Epithelial cell of proximal tubule (primary cell): ENCODE measurements at regions not wholly inside any gene's neighbourhood (a gene's known extent, or its start where the extent isn't known, plus 50 kb on each side); places are given as distances from the start of the nearest gene placed in this dataset.

Experiments
- DNase-seq: peaks from one replicate; pipeline ENCODE4 v3.0.0-alpha.2; 2011; ENCODE audit warnings: low read depth
- H3K4me3 ChIP-seq: 2 replicates; pipeline ENCODE4 v1.5.1; 2011; ENCODE audit warnings: low read depth, mild to moderate bottlenecking, low read length
- TF ChIP-seq, protein P1 (sequence below): conservative IDR thresholded peaks from 2 replicates; pipeline ENCODE4 v1.5.1; 2012; ENCODE audit warnings: low read depth, mild to moderate bottlenecking, low read length

DNA sequence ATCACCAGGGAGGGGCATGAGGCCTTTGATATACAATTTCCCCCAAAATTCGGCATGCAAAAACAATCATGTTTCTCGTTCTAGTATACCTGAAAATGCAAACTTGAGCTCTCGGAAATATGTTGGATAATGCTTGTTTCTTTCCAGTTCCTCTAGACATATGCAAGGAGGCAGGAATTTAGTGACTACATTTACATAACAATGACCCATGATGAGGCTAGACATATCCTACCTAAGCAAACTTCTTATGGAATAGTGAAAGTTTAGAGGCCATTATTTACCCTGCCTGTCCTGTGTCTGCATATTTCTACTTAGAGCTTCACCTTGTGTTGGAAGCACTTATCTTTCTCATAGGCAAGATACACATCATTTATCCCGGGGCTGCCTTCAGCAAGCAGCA, 514.6 kb downstream of the KCNJ2 start:
- no peak for DNase-seq
- TF ChIP-seq, protein P1, sequence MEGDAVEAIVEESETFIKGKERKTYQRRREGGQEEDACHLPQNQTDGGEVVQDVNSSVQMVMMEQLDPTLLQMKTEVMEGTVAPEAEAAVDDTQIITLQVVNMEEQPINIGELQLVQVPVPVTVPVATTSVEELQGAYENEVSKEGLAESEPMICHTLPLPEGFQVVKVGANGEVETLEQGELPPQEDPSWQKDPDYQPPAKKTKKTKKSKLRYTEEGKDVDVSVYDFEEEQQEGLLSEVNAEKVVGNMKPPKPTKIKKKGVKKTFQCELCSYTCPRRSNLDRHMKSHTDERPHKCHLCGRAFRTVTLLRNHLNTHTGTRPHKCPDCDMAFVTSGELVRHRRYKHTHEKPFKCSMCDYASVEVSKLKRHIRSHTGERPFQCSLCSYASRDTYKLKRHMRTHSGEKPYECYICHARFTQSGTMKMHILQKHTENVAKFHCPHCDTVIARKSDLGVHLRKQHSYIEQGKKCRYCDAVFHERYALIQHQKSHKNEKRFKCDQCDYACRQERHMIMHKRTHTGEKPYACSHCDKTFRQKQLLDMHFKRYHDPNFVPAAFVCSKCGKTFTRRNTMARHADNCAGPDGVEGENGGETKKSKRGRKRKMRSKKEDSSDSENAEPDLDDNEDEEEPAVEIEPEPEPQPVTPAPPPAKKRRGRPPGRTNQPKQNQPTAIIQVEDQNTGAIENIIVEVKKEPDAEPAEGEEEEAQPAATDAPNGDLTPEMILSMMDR = no peak

DNA sequence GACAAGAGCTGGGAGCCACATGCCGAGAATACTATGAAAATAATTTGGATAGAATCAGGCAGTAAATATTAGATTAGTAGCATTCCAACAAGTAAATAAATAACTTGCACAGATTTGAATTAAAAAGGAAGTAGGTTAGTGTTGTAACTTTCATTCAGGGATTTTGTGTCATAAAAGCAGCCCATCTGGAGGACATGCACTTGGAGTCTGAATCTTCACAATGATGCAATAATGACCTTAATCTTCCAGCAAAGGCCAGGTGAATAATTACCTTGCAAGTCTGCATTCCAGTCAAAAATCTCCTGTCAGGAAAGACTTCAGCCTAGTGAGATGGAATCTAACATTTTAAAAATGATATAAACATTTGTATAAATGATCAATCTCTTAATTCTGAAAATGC, 518.1 kb downstream of the KCNJ2 start:
- TF ChIP-seq, protein P1 = no peak
- DNase-seq = peak; percentile 67
- H3K4me3 ChIP-seq = no peak overlapping the region

More for the DNA sequence above, 514.6 kb downstream of the KCNJ2 start:
- no peak overlapping the region for H3K4me3 ChIP-seq

DNA sequence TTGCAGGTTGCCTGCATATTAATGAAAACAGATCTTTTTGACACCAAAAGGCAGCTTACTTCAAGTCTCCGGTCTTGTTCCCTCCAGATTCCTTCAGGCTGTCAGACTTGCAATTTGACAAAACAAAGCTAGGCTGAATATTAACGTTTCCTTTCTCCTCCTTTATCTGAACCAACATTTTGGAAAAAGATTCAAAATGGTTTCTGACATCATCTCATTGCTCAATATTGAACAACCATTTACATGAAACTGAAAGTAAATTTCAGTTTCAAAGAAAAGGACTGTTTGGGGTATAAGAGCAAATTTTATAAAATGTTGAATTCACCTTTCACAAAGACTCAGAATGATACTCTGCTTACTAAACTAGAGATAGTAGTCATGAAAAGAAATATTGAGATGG, 521.8 kb downstream of the KCNJ2 start:
- TF ChIP-seq, protein P1 = no peak

DNA sequence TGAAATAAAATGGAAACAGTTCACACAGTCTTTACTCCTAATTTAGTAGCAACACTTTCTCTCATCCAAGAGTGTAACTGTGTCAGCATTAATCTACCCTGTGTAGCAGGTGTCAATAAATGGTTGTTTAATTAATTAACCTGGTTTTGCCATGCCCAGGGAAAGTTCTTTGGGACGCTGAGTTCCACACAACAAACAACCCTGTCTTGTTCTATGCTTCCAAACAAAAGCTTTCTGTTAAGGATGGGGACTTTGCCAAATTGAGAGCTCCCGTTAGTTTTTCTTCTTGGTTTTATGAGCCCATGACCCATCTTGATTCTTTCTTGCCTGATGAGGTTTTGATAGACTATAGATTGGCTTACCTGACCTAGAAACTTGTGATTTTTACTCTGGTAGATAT, 530.1 kb downstream of the KCNJ2 start:
- no peak for DNase-seq
- no peak overlapping the region for H3K4me3 ChIP-seq
- TF ChIP-seq, protein P1 = no peak

More for the DNA sequence above, 521.8 kb downstream of the KCNJ2 start:
- H3K4me3 ChIP-seq = no peak overlapping the region
- DNase-seq = no peak

DNA sequence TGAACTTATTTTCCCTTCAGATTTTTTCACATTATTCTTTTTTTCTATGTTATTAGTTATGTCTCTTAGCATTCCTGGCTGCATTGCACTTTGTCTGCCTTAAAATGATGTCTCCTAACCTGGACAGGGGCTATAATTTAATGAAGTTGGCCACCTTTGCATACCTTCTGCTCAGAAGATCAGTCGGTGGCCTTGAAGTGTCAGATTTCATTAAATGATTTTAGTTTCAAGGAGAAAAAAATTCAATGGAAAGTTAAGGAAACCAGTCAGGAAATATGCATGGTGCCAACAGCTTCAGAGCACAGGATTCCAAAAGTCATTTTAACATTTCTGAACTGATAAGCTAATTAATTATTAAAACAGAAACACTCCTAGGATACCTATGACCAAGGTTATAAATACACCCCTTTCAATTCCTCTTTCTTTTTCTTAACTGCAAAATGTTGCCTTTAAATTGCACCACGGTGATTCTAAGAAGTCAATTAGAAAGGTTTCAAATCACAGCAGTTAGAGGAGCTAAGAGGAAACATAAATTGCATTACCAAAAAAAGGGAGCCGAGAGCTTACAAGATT, 533.4 kb downstream of the KCNJ2 start:
- TF ChIP-seq, protein P1 = no peak
- no peak overlapping the region for H3K4me3 ChIP-seq

DNA sequence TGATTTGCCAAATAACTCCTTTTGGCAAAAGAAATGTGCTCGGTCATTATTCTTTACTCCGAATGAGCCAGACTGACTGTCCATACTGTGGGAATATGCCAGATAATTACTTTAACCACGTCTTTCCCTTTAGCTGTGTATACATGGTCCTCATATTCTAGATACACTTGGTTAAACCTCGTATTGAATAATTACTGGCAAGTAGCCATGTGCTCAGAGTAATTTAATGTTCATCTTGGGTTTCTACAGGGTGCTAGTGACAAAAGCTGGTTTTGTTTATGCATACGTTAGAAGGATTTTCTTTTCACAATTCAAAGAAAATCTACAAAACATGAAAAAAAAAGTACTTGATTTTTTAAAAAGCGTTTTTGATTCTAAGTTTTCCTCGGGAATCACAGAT, 540.3 kb downstream of the KCNJ2 start:
- no peak for DNase-seq
- TF ChIP-seq, protein P1 = no peak
- no peak overlapping the region for H3K4me3 ChIP-seq

More for the DNA sequence above, 533.4 kb downstream of the KCNJ2 start:
- DNase-seq = no peak

DNA sequence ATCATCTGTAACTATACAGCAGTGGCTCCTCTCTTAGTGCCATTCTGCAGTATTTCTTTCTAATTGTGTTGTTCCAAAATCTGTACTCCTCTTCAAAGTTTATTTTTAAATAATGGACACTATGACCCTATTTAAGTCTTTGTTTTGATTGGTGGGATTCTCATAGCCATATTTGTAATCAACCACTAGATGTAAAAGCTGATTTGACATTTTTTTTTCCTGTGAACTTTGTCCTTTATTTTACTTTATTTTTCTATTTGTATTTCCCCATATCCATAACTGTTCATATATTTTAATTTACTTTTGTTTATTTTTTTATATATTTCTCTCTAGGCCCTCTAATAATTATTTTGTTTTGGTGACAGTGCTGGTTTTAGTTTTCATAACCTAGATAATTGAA, 544.4 kb downstream of the KCNJ2 start:
- TF ChIP-seq, protein P1 = no peak
- H3K4me3 ChIP-seq = no peak overlapping the region
- no peak for DNase-seq
